HK-2 (cell line): ENCODE measurements at regions not wholly inside any gene's neighbourhood (a gene's known extent, or its start where the extent isn't known, plus 50 kb on each side); places are given as distances from the start of the nearest gene placed in this dataset.

ENCODE experiments used
- DNase-seq: peaks from one replicate; pipeline ENCODE4 v3.0.0-alpha.2; 2018; ENCODE audit not compliant: unreplicated experiment

GRCh38 chr5:73266925-73267765 is 94.2 kb downstream of the TMEM174 start:
- DNase-seq = no peak

- no peak for DNase-seq
Measured at GRCh38 chr5:73266176-73266738, 93.3 kb downstream of the TMEM174 start.

GRCh38 chr5:73265641-73266040 is 92.6 kb downstream of the TMEM174 start:
- no peak for DNase-seq

- DNase-seq = no peak
Measured at GRCh38 chr5:73264631-73265030, 91.6 kb downstream of the TMEM174 start.

GRCh38 chr5:73263001-73263710 is 90.2 kb downstream of the TMEM174 start:
- no peak for DNase-seq

GRCh38 chr5:73256862-73257261 is 83.9 kb downstream of the TMEM174 start:
- no peak for DNase-seq

GRCh38 chr5:73256462-73256861 is 83.5 kb downstream of the TMEM174 start:
- no peak for DNase-seq

GRCh38 chr5:73256012-73256411 is 83.0 kb downstream of the TMEM174 start:
- no peak for DNase-seq

GRCh38 chr5:73254642-73255041 is 81.6 kb downstream of the TMEM174 start:
- DNase-seq = no peak

- DNase-seq = no peak
Measured at GRCh38 chr5:73253047-73253660, 80.2 kb downstream of the TMEM174 start.

- no peak for DNase-seq
Measured at GRCh38 chr5:73250645-73251044, 77.7 kb downstream of the TMEM174 start.

- no peak for DNase-seq
Measured at GRCh38 chr5:73242735-73243134, 69.7 kb downstream of the TMEM174 start.

- DNase-seq = no peak
Measured at GRCh38 chr5:73238873-73239272, 65.9 kb downstream of the TMEM174 start.

- no peak for DNase-seq
Measured at GRCh38 chr5:73236541-73237128, 63.6 kb downstream of the TMEM174 start.

- DNase-seq = no peak
Measured at GRCh38 chr5:73234204-73234555, 61.2 kb downstream of the TMEM174 start.

- DNase-seq = no peak
Measured at GRCh38 chr5:73233461-73234203, 60.6 kb downstream of the TMEM174 start.

- no peak for DNase-seq
Measured at GRCh38 chr5:73233053-73233460, 60.1 kb downstream of the TMEM174 start.

GRCh38 chr5:73232266-73233041 is 59.5 kb downstream of the TMEM174 start:
- no peak for DNase-seq

- no peak for DNase-seq
Measured at GRCh38 chr5:73231246-73231778, 58.3 kb downstream of the TMEM174 start.
